SU-DHL-6 (cell line): ENCODE measurements at regions not wholly inside any gene's neighbourhood (a gene's known extent, or its start where the extent isn't known, plus 50 kb on each side); places are given as distances from the start of the nearest gene placed in this dataset.

Experiments used
- H2AFZ ChIP-seq: fragments of 200-600 bp; sonication (generic); 2 replicates; pipeline ENCODE4 v1.6.1; 2014; ENCODE audit warnings: low read depth, mild to moderate bottlenecking, moderate library complexity, mixed read lengths, antibody characterized with exemption, low read length; ENCODE audit not compliant: severe bottlenecking
- H3F3A ChIP-seq: fragments of 200-600 bp; shearing (Covaris generic); 2 replicates; pipeline ENCODE4 v1.6.0; 2016; ENCODE audit warnings: antibody characterized with exemption, mild to moderate bottlenecking; ENCODE audit not compliant: insufficient read depth
- H3K27ac ChIP-seq: fragments of 200-600 bp; sonication (generic); 2 replicates; pipeline ENCODE4 v1.5.1; 2016; ENCODE audit warnings: low read depth, mild to moderate bottlenecking, low read length, moderate library complexity, mixed read lengths
- H3K27me3 ChIP-seq: fragments of 200-600 bp; sonication (generic), shearing (Covaris generic); 2 replicates; pipeline ENCODE4 v1.6.0; 2014; ENCODE audit warnings: mild to moderate bottlenecking, low read length
- H3K36me3 ChIP-seq: fragments of 200-600 bp; sonication (generic); 2 replicates; pipeline ENCODE4 v1.6.1; 2014; ENCODE audit warnings: mild to moderate bottlenecking, low read length, mixed read lengths
- H3K4me2 ChIP-seq: fragments of 300-600, 200-600 bp; shearing (Covaris generic), sonication (generic); 2 replicates; pipeline ENCODE4 v1.6.0; 2014; ENCODE audit warnings: low read length, low read depth, mild to moderate bottlenecking; ENCODE audit not compliant: poor library complexity, severe bottlenecking
- H3K4me3 ChIP-seq: fragments of 200-600 bp; sonication (generic); 2 replicates; pipeline ENCODE4 v1.5.1; 2014; ENCODE audit warnings: antibody characterized with exemption, low read length, mild to moderate bottlenecking, mixed read lengths; ENCODE audit not compliant: insufficient read depth, poor library complexity, severe bottlenecking
- H3K79me2 ChIP-seq: fragments of 200-600 bp; sonication (generic); 2 replicates; pipeline ENCODE4 v1.6.1; 2014; ENCODE audit warnings: mild to moderate bottlenecking, low read length, moderate library complexity; ENCODE audit not compliant: insufficient read depth
- H3K9ac ChIP-seq: fragments of 200-600 bp; sonication (generic); 2 replicates; pipeline ENCODE4 v1.7.0; 2014; ENCODE audit warnings: mild to moderate bottlenecking, low read length
- H3K9me2 ChIP-seq: fragments of 200-600 bp; sonication (generic); replicated peaks from 2 replicates; pipeline ENCODE4 v1.6.1; 2014; ENCODE audit warnings: low read length; ENCODE audit not compliant: insufficient read depth
- H3K9me3 ChIP-seq: fragments of 200-600 bp; sonication (generic); 2 replicates; pipeline ENCODE4 v1.6.1; 2014; ENCODE audit warnings: low read length, mixed read lengths; ENCODE audit not compliant: insufficient read depth
- H4K20me1 ChIP-seq: fragments of 200-600 bp; sonication (generic); 2 replicates; pipeline ENCODE4 v1.6.1; 2014; ENCODE audit warnings: low read depth, mild to moderate bottlenecking, antibody characterized with exemption, low read length, moderate library complexity, mixed read lengths
- EZH2phosphoT487 ChIP-seq: fragments of 200-600 bp; sonication (generic), shearing (Covaris generic); conservative IDR thresholded peaks from 2 replicates; pipeline ENCODE4 v1.6.1; 2018; ENCODE audit warnings: mild to moderate bottlenecking, antibody characterized with exemption, low read length, moderate library complexity, mixed read lengths
- TF ChIP-seq, protein P1 (sequence below): fragments of 200-600 bp; sonication (generic); IDR thresholded peaks from one replicate; pipeline ENCODE4 v1.5.1; 2017; ENCODE audit warnings: antibody characterized with exemption, mild to moderate bottlenecking, low read length, moderate library complexity; ENCODE audit not compliant: insufficient read depth, poor library complexity, severe bottlenecking

DNA sequence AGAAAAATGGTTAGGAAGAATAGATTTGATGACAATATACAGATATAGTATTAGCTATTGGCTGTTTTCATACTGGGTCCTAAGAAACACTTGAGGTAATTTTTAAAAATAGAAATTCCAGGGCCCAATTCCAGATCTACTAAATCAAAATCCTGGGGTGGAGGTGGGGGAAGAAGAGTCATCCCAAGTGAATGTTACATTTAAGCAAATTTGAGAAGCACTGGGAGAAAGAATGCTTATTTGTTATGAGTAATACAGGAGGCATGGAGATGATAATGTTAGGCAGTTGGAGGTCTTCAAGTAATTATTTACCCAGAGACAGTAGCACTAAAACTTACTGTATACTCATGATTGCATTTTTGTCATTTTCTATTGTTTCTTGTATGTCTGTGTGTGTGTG is 93.0 kb upstream of the DAB2 start:
- H3K27ac ChIP-seq, result no peak overlapping the region
- no peak for TF ChIP-seq EZH2phosphoT487
- TF ChIP-seq, protein P1, sequence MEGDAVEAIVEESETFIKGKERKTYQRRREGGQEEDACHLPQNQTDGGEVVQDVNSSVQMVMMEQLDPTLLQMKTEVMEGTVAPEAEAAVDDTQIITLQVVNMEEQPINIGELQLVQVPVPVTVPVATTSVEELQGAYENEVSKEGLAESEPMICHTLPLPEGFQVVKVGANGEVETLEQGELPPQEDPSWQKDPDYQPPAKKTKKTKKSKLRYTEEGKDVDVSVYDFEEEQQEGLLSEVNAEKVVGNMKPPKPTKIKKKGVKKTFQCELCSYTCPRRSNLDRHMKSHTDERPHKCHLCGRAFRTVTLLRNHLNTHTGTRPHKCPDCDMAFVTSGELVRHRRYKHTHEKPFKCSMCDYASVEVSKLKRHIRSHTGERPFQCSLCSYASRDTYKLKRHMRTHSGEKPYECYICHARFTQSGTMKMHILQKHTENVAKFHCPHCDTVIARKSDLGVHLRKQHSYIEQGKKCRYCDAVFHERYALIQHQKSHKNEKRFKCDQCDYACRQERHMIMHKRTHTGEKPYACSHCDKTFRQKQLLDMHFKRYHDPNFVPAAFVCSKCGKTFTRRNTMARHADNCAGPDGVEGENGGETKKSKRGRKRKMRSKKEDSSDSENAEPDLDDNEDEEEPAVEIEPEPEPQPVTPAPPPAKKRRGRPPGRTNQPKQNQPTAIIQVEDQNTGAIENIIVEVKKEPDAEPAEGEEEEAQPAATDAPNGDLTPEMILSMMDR, result no peak
- H3K27me3 ChIP-seq, result no peaks in the 10 kb centered on the region
- H3K4me3 ChIP-seq, result no peak overlapping the region
- H3K36me3 ChIP-seq, result no peaks in the 10 kb centered on the region
- no peak overlapping the region for H2AFZ ChIP-seq
- no peaks in the 10 kb centered on the region for H3K9me3 ChIP-seq
- H4K20me1 ChIP-seq, result no peaks in the 10 kb centered on the region
- no peaks in the 10 kb centered on the region for H3K79me2 ChIP-seq
- H3K9ac ChIP-seq, result no peak overlapping the region
- no peaks in the 10 kb centered on the region for H3K9me2 ChIP-seq
- H3F3A ChIP-seq, result no peaks in the 10 kb centered on the region
- no peak overlapping the region for H3K4me2 ChIP-seq

DNA sequence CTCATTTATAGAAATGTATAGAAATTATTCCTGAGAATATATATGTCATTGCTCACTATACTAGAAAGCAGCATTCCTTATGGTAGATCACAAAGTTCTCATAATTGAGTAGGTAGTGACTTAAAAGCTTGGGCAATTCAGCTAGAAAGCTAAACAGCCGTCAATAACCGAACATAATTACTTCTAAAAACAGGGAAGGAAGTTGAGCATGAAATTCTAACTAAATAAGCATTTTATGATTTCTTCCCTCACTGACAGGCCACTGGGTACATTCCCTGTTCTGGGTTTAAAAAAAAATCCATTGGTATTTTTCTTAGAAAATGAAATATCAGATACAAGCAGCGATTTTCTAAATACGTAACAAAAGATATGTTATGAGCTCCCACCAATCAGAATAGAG is 91.1 kb upstream of the DAB2 start:
- Histone ChIP-seq H3K4me3 (no peak overlapping the region), H3K9me3 (no peaks in the 10 kb centered on the region), H2AFZ (no peak overlapping the region), H3K4me2 (no peak overlapping the region), H3K9ac (no peak overlapping the region), H3K27me3 (no peaks in the 10 kb centered on the region), H4K20me1 (no peaks in the 10 kb centered on the region), H3K36me3 (no peaks in the 10 kb centered on the region), H3K27ac (no peak overlapping the region), H3F3A (no peaks in the 10 kb centered on the region), H3K9me2 (no peaks in the 10 kb centered on the region), H3K79me2 (no peaks in the 10 kb centered on the region)
- TF ChIP-seq, protein P1, result no peak
- TF ChIP-seq EZH2phosphoT487, result no peak

DNA sequence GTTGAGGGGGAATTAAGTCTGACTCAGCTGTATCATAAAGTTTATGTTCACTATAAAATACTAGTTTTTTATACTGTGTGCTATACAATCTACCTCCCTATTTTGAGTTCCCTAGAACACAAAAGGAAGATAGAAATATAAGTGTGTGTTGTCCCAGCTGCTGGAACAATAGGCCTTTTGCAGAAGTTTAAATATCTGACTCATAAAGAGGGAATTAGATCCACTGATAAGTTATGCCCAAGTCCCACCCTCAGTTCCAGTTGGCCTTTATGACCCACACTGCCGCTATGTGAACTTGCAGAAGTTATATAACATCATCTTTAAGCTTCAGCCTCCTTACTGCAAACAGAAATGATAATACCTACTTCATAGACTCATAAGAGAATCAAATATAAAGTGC is 88.5 kb upstream of the DAB2 start:
- Histone ChIP-seq H3F3A (no peaks in the 10 kb centered on the region), H3K27ac (no peak overlapping the region), H3K4me2 (no peak overlapping the region), H3K27me3 (no peaks in the 10 kb centered on the region), H4K20me1 (no peaks in the 10 kb centered on the region), H2AFZ (no peak overlapping the region), H3K9ac (no peak overlapping the region), H3K4me3 (no peak overlapping the region), H3K9me3 (no peaks in the 10 kb centered on the region), H3K79me2 (no peaks in the 10 kb centered on the region), H3K9me2 (no peaks in the 10 kb centered on the region), H3K36me3 (no peaks in the 10 kb centered on the region)
- TF ChIP-seq, protein P1, result no peak
- no peak for TF ChIP-seq EZH2phosphoT487

DNA sequence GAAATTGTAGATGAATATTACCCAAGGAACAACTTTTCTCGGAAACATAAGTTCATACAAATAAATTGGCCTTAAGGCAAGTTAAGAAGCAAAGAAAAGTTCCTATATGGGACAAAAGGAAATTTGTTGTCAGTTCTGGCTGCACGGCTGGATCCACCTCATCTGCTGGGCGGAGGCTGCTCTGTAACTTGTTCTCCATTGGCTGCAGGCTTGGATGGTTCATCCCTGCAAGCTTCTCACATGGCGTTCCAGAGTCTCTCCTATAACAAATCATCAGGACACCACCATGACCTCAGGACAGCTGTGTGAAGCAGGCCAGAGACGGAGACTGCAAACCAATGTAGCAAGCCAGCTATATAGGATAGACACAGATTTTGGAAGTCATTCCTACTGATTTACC is 81.4 kb upstream of the DAB2 start:
- H2AFZ ChIP-seq, result no peak overlapping the region
- H3K9me3 ChIP-seq, result no peaks in the 10 kb centered on the region
- H3F3A ChIP-seq, result no peaks in the 10 kb centered on the region
- no peaks in the 10 kb centered on the region for H3K9me2 ChIP-seq
- H3K27me3 ChIP-seq, result no peaks in the 10 kb centered on the region
- no peaks in the 10 kb centered on the region for H3K79me2 ChIP-seq
- no peak overlapping the region for H3K9ac ChIP-seq
- no peaks in the 10 kb centered on the region for H4K20me1 ChIP-seq
- no peak overlapping the region for H3K27ac ChIP-seq
- no peak for TF ChIP-seq EZH2phosphoT487
- TF ChIP-seq, protein P1, result no peak
- H3K36me3 ChIP-seq, result no peaks in the 10 kb centered on the region
- H3K4me3 ChIP-seq, result no peak overlapping the region
- no peak overlapping the region for H3K4me2 ChIP-seq
